SKM-1 treated with dmso at 0.1 percent for 144 hours (cell line): ENCODE measurements at regions not wholly inside any gene's neighbourhood (a gene's known extent, or its start where the extent isn't known, plus 50 kb on each side); places are given as distances from the start of the nearest gene placed in this dataset.

ENCODE experiments used
- DNase-seq: peaks from one replicate; lab custom pipeline; 2025; ENCODE audit not compliant: unreplicated experiment; lab: John Stamatoyannopoulos, UW

DNA sequence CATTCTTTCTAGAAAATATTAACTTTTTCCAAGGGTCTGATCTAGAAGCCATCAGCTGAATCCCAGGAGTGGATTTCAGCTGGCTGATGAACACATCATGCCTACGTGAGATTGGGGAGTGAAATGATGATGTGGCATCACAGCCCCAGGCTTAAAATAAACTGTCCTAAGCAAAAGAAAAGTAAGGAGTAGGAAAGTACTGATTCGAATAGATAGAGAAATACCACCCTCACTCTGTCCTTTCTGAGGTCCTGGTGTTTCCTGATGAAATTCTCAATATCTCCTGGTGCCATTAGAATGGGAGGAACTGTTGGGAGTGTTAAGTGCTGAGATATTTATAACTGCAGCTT lies 376.8 kb upstream of the SEMA6D start:
- DNase-seq, result no peak

- DNase-seq, result no peak
Observed at GRCh38 chr15:47349179-47349578, 368.1 kb upstream of the SEMA6D start.

GRCh38 chr15:47351501-47351900 lies 365.8 kb upstream of the SEMA6D start:
- DNase-seq, result no peak

DNA sequence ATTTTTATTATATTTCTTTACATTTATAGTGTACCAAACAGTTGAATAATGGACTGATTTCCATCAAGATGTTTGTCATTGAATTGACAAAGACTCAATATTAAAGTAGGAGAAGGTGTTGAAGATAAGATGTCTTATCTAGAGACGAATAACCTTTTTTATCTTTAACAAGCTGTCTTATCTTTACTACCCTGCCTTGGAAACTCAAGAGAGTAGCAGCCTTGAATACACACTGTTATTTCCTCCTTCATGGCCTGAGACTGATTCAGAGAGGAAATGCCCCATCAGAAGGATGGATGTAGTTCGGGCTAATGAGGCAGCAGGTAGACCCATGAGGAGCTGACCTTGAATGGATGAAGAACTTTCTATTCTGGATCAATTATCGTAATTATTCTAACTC lies 365.1 kb upstream of the SEMA6D start:
- no peak for DNase-seq

DNA sequence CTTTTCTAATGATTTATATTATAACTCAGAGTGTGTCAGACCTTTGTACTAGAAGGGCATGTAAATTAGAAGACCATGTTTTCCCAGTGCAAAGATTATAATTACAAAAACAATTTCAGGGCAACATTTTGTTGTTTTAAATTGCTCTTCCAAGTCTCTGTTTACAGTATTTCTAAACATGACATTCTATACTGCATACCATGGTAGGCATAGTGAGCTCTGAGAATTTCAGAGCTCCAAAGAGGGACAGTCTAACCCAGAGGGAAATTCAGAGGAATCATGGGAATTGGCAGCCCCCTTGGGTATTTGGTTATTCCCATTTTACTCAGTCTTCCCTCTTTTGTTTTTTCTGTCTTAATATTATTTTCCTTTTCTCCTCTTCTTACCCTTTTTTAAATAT lies 361.5 kb upstream of the SEMA6D start:
- no peak for DNase-seq

DNA sequence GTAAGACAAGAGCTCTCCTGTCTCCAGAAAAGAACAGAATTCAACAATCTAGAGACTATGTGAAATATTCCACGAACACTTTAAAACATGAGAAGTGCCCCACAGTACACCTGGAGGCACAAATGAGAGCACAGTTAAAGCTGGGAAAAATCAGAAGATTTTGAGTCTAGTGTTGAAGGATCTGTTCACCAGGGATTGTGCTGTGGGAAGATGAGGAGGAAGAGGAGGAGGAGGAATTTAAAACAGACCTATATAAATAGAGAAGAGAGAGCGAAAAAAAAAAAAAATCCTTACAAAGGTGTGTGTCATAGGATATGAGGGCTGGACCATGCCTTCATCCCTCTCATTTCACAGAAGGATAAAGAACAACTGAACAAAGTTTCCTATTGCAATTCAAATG lies 361.0 kb upstream of the SEMA6D start:
- no peak for DNase-seq

DNA sequence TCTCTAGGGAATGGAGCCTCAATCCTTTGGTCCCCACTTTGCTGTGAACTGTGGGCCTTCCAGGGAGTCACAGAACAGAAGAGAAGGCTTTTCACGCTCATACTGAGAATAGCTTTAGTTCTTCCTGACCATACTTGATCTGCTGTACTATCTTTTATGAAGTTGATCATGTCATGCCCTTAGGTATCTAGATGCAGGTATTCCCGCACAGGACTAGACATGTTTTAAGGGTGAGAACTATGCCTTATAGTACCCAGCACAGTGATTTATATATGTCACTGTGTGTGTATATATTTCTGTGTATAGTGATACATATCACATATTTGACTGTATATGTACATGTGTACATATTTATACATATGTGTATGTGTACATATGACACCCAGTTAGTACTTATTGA lies 358.4 kb upstream of the SEMA6D start:
- DNase-seq, result no peak

DNA sequence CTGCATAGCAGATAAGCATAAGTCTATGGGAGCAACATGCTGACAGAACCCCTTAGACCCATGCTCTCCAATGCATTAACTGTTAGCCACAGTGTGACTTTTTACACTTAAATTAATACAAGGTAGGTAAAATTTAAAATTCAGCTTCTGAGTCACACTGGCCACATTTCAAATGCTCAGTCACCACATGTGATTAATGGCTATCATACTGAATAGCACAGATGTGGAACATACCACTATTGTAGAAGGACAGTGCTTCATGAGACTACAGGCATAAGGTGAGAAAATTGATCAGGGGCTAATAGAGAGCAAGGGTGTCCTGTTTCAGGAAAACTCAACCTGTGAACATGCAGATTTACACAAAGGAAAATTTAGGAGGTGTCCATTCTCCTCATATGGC lies 357.0 kb upstream of the SEMA6D start:
- DNase-seq, result no peak

DNA sequence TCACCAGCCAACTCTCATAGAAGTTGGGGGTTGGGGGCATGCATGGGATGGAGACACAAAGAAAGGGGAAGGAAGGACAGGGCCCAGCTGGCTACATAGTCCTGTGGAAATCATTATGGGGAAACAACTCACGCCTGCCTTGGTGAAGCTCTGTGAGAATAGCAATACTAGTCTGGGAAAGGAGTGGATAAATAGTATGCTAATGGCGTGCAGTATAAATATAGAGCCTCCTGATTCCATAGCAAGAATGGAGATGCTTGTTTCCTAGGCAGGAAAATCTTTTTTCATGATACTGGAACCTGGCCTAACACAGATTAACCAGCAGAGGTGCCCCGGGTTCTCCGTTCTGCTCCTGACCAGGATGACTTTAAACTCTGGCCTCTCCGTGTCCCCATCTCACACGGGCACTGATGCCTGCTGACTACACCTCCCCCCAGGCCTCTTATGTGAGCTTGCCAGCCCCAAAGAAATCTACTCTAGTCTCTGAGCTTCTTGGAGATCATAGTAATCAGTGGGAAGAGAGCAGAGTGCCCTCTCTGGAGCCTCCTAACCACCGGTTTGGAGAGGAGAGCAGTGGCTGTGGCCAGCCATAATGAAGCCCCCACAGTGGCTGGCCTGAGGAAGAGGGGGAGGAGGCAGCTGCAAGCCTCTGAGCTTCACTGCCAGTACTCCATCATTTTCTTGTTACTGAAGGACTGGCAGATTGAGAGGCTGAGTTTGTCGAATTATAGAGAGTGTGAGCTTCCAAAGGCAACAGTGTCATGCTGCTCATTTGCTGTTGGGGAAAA lies 355.0 kb upstream of the SEMA6D start:
- peak; percentile 88 for DNase-seq

DNA sequence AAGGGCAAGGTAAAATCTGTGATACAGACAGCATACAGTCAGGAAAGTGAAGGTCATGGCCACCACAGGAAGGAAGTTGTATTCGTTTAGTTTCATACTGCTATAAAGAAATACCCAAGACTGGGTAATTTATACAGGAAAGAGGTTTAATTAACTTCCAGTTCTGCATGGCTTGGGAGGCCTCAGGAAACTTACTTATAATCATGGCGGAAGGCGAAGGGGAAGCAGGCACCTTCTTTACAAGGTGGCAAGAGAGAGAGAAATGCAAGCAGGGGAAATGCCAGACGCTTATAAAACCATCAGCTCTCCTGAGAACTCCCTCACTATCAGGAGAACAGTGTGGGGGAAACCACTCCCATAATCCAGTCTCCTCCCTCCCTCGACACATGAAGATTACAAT lies 353.7 kb upstream of the SEMA6D start:
- DNase-seq, result no peak

DNA sequence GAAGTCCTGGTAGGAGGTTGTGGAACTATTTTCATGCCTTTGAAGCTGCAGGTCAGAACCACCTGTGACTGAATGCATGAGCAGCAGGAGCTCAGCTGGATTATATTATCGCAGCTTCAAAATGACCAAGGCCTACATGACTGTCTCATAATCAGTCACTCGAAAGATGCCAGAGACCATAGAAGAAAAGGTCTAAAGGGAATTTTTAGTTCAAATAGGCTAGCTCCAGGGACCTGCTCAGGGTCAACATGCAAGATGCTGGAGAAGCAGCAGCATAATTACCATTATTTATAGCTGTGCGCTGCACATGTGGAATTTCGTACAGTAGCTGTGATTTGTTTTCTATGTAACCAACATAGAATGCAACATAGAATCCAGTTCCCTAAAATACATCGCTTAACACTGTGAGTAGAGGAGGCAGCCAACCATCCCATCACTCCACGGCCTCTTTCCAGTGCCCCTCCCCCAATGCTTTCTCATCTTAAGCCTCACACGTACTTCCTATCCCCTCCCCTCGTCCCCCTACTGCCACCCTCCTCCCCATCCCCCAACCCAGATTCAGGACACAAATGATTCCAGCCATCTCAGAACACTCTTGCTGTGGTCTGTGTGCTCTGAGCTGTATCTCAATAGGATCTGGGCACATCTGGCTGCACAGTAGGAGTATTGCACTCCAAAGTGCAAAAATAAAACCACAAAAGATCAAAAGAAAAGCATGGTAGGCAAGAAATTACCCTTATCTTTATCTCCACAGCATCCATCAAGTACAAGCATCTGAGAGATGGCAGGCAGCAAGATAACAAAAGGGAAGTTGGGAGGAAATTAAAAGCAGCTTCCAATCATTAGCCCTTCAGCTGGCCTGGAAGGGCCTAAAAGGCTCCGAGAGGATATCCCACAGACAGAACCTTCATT lies 352.8 kb upstream of the SEMA6D start:
- DNase-seq, result no peak

DNA sequence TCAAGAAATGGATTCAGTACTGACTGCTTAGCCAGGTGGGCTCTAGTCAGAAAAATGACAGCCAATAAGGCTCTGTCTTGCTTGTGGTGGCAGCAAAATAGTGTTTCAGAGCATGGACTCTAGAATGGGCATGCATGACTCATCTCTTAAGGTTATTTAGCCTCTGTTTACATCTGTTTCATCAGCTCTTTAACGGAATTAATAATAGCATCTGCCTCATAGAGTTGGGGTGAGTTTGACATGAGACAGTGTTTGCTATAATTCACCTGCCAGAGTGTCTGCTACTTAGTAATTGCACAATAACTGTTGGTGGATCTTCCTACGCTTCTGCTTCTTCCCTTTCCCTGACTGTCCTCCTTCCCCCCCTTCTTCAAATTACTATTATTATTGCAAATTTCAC lies 350.4 kb upstream of the SEMA6D start:
- peak; percentile 12 for DNase-seq

GRCh38 chr15:47367726-47368390 lies 349.4 kb upstream of the SEMA6D start:
- no peak for DNase-seq

GRCh38 chr15:47371939-47372338 lies 345.4 kb upstream of the SEMA6D start:
- no peak for DNase-seq

DNA sequence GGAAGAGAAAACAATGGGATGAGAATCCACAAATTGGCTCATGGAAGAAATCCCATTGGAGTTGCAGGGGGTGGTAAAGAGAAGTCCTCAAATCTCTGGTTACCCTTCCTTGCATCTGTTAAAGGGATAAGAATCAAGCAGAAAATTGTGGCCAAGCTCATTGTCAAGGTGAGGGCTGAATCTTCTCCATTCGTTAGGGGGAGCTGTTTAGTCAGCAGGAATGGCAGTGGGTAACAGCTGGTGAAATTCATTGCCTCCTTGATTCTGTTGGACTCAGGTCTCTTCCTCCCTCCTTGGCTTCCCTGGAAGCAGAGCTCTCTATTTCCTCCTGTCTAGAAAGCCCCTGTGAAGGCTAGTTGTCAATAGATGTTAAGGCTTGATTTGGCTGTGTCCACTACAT lies 343.1 kb upstream of the SEMA6D start:
- no peak for DNase-seq

- peak; percentile 45 for DNase-seq
Observed at GRCh38 chr15:47376190-47376589, 341.1 kb upstream of the SEMA6D start.

DNA sequence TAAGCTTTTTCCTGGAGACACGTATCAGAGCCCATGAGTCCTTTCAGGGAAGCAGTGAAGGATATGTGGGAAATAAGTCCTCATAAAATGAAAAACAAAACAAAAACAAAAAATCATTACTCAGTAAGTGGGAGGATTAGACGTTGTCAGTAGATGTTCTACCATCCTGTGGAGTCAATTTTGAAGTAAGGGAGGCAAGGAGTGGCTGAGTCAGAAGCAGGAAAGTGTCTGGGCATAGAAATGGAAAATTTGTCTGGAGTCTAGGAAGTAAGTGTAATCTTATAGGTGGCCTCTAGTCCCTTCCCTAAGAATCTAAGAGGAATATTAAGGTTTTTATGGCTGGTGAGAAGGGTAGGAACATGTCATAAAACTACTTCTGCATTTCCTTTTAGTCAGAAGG lies 339.8 kb upstream of the SEMA6D start:
- DNase-seq, result no peak

DNA sequence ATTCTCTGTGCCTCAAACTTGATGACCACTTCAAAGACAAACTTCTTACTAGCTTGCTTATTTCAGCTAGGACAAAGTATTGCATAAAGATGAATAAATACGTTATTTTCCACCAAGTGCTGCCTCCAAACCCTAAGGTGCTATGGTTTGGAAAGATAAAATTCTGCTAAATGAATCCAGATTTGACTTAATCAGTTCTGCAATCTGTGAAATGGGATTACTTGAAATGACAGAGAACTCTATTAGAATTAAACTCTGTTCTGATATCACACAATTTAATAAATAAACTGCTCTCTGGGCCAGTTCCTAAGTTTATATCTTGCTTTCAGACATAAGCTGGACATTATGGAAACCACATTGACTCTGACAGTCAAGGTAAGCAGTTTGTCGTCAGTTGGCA lies 338.8 kb upstream of the SEMA6D start:
- no peak for DNase-seq

GRCh38 chr15:47383102-47383501 lies 334.2 kb upstream of the SEMA6D start:
- DNase-seq, result no peak

DNA sequence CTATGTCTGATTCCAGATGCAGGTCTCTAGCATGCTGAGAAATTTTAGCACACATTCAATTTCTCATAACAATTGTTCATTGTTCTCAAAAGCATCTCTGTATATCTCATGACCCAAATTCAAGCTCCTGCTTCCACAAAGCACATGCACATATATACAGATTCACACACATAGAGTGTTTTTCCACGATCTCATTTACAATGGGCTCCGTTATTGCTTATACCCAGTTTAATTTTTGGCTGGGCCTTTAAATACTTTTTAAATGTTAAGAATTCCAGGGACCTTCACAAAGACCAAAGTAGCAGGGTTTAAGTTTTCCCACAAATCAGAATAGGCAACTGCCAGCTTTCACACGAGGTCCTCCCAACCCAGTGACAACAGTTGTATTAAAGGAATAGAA lies 333.5 kb upstream of the SEMA6D start:
- no peak for DNase-seq

DNA sequence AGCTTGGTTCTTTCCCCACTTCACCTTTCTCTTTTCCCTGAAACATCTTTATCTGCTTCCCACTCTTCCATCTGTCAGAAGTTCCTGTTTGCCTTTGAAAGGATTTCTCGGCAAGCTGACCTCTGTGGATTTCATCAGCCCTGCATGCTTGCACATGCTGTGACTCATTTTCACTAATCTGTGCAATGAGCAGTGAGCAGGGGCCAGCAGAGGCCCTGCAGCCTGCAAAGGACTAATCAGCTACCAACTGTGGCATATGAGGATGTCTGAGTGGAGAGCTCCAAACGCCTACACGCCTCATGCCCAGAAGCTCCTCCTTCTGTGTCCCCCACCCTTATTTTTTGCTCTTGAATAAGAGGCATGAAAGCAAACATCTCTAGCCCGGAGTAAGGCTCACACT lies 333.0 kb upstream of the SEMA6D start:
- DNase-seq, result peak; percentile 74

- no peak for DNase-seq
Observed at GRCh38 chr15:47384776-47385175, 332.5 kb upstream of the SEMA6D start.
